ENCODE measurements at regions not wholly inside any gene's neighbourhood (a gene's known extent, or its start where the extent isn't known, plus 50 kb on each side); places are given as distances from the start of the nearest gene placed in this dataset.
A peak's percentile ranks its signal among the peaks of the same experiment; 100 is the strongest.

DNA sequence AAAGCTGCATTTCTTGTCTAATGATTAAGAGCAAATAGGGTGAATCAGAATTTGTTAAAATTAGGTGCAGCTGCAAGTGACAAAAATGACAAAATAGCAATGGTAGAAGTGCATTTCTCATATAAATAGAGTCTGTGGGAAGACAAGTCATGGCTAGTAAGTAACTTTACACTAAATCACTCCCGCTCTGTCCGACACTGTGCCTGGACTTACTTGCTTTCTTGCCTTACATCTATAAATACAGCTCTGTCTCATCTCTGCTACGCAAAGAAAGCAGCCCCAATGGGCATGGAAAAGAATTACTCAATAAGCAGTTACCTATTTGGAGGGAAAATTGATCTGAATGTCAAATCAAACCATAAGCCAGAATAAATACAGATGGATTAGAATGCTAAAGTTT is 245.4 kb upstream of the KRR1 start:
- TF ChIP-seq CTCF (IDR thresholded peaks at IDR 0.05; ENCODE audit: insufficient read depth in 1 of 2, low read depth in 1 of 2, low read length in 1 of 2, severe bottlenecking in 1 of 2, unreplicated experiment in 1 of 2) = no peak
- Histone ChIP-seq H3K9me3 (no peaks in the 10 kb centered on the region), H3K4me3 (ENCODE audit: low read depth, low read length) (no peak overlapping the region), H3K36me3 (ENCODE audit: control insufficient read depth, insufficient read depth, low read length) (no peaks in the 10 kb centered on the region), H3K4me1 (peaks cover 10% of the 10 kb centered on the region), H3K27me3 (replicated peaks; ENCODE audit: control insufficient read depth, insufficient read depth, low read length) (no peaks in the 10 kb centered on the region)
- Mint-ChIP-seq H3K27me3 (ENCODE audit: insufficient read depth, unreplicated experiment) (no peaks in the 10 kb centered on the region), H3K9me3 (ENCODE audit: unreplicated experiment) (no peaks in the 10 kb centered on the region), H3K27ac (ENCODE audit: unreplicated experiment) (no peak overlapping the region), H3K4me1 (ENCODE audit: low read depth, unreplicated experiment) (peaks cover 19% of the 10 kb centered on the region), H3K4me3 (ENCODE audit: unreplicated experiment) (no peak overlapping the region), H3K36me3 (ENCODE audit: insufficient read depth, unreplicated experiment) (no peaks in the 10 kb centered on the region)
- intact Hi-C loops (cut with micrococcal nuclease; ENCODE audit: unreplicated experiment) = no loop called here
- ChIA-PET POLR2A (interaction anchor here (0.6 kb wide), 1 partner anchor 947 kb away, joined by 7 read pairs; no protein-coding TSS in a partner anchor), CTCF (no interaction called here)
- BruUV-seq (replicated peaks) = no TSS peak
- no peak for DNase-seq

GRCh38 chr12:75756111-75756510 is 244.7 kb upstream of the KRR1 start:
- no TSS peak for BruUV-seq (replicated peaks)
- H3K9me3 Mint-ChIP-seq (ENCODE audit: unreplicated experiment) = no peaks in the 10 kb centered on the region
- H3K36me3 ChIP-seq (ENCODE audit: control insufficient read depth, insufficient read depth, low read length) = no peaks in the 10 kb centered on the region
- intact Hi-C loops (cut with micrococcal nuclease; ENCODE audit: unreplicated experiment) = no loop called here
- H3K4me3 Mint-ChIP-seq (ENCODE audit: unreplicated experiment) = no peak overlapping the region
- no peak for TF ChIP-seq CTCF (IDR thresholded peaks at IDR 0.05; ENCODE audit: insufficient read depth in 1 of 2, low read depth in 1 of 2, low read length in 1 of 2, severe bottlenecking in 1 of 2, unreplicated experiment in 1 of 2)
- ChIA-PET CTCF (no interaction called here), POLR2A (no interaction called here)
- no peak for DNase-seq
- H3K9me3 ChIP-seq = no peaks in the 10 kb centered on the region
- H3K4me1 Mint-ChIP-seq (ENCODE audit: low read depth, unreplicated experiment) = peaks cover 19% of the 10 kb centered on the region
- peaks cover 15% of the 10 kb centered on the region for H3K4me1 ChIP-seq
- no peaks in the 10 kb centered on the region for H3K27me3 Mint-ChIP-seq (ENCODE audit: insufficient read depth, unreplicated experiment)
- no peaks in the 10 kb centered on the region for H3K36me3 Mint-ChIP-seq (ENCODE audit: insufficient read depth, unreplicated experiment)
- no peak overlapping the region for H3K27ac Mint-ChIP-seq (ENCODE audit: unreplicated experiment)
- no peak overlapping the region for H3K4me3 ChIP-seq (ENCODE audit: low read depth, low read length)
- H3K27me3 ChIP-seq (replicated peaks; ENCODE audit: control insufficient read depth, insufficient read depth, low read length) = no peaks in the 10 kb centered on the region

- H3K4me3 ChIP-seq (ENCODE audit: low read depth, low read length) = no peak overlapping the region
- no peaks in the 10 kb centered on the region for H3K27me3 ChIP-seq (replicated peaks; ENCODE audit: control insufficient read depth, insufficient read depth, low read length)
- ChIA-PET CTCF (no interaction called here), POLR2A (interaction anchor here (0.6 kb wide), 1 partner anchor 97 kb away, joined by 7 read pairs; no protein-coding TSS in a partner anchor)
- TF ChIP-seq CTCF (IDR thresholded peaks at IDR 0.05; ENCODE audit: insufficient read depth in 1 of 2, low read depth in 1 of 2, low read length in 1 of 2, severe bottlenecking in 1 of 2, unreplicated experiment in 1 of 2) = no peak
- H3K36me3 ChIP-seq (ENCODE audit: control insufficient read depth, insufficient read depth, low read length) = no peaks in the 10 kb centered on the region
- DNase-seq = no peak
- Mint-ChIP-seq H3K4me1 (ENCODE audit: low read depth, unreplicated experiment) (peaks cover 19% of the 10 kb centered on the region), H3K36me3 (ENCODE audit: insufficient read depth, unreplicated experiment) (no peaks in the 10 kb centered on the region), H3K4me3 (ENCODE audit: unreplicated experiment) (no peak overlapping the region), H3K9me3 (ENCODE audit: unreplicated experiment) (no peaks in the 10 kb centered on the region), H3K27ac (ENCODE audit: unreplicated experiment) (peak overlapping the region; percentile 57), H3K27me3 (ENCODE audit: insufficient read depth, unreplicated experiment) (no peaks in the 10 kb centered on the region)
- no peaks in the 10 kb centered on the region for H3K9me3 ChIP-seq
- intact Hi-C loops (cut with micrococcal nuclease; ENCODE audit: unreplicated experiment) = no loop called here
- no TSS peak for BruUV-seq (replicated peaks)
- peaks cover 15% of the 10 kb centered on the region for H3K4me1 ChIP-seq
Measured at GRCh38 chr12:75754698-75755097, 243.3 kb upstream of the KRR1 start.
